ENCODE measurements at regions not wholly inside any gene's neighbourhood (a gene's known extent, or its start where the extent isn't known, plus 50 kb on each side); places are given as distances from the start of the nearest gene placed in this dataset.
A peak's percentile ranks its signal among the peaks of the same experiment; 100 is the strongest.
"Not testable (repeated sequence)": the region's sequence is repeated elsewhere in the genome, so short reads cannot be mapped to it uniquely, and the experiment has no call there.

GRCh38 chr17:22310292-22310691 is 618.0 kb downstream of the KCNJ18 start:
- H3K36me3 ChIP-seq (ENCODE audit: control insufficient read depth, insufficient read depth, low read length); H3K9ac ChIP-seq (ENCODE audit: low read depth, low read length); H3K4me3 ChIP-seq (ENCODE audit: low read depth, low read length); H3K27ac ChIP-seq (ENCODE audit: low read depth, low read length); H3K27me3 ChIP-seq (ENCODE audit: control insufficient read depth, insufficient read depth, low read length); H3K4me1 ChIP-seq (ENCODE audit: control insufficient read depth, insufficient read depth, low read length): not testable (repeated sequence)
- peaks cover 80% of the 10 kb centered on the region for H3K9me3 ChIP-seq (ENCODE audit: control insufficient read depth, insufficient read depth, low read length)

GRCh38 chr17:22310717-22311686 is 618.7 kb downstream of the KCNJ18 start:
- Histone ChIP-seq H3K4me1 (ENCODE audit: control insufficient read depth, insufficient read depth, low read length) (no peaks in the 10 kb centered on the region), H3K27ac (ENCODE audit: low read depth, low read length) (no peak overlapping the region), H3K9ac (ENCODE audit: low read depth, low read length) (no peak overlapping the region), H3K36me3 (ENCODE audit: control insufficient read depth, insufficient read depth, low read length) (no peaks in the 10 kb centered on the region), H3K9me3 (ENCODE audit: control insufficient read depth, insufficient read depth, low read length) (peaks cover 75% of the 10 kb centered on the region), H3K27me3 (ENCODE audit: control insufficient read depth, insufficient read depth, low read length) (no peaks in the 10 kb centered on the region), H3K4me3 (ENCODE audit: low read depth, low read length) (no peak overlapping the region)

GRCh38 chr17:22321001-22321400 is 628.7 kb downstream of the KCNJ18 start:
- not testable (repeated sequence) for H3K27me3 ChIP-seq (ENCODE audit: control insufficient read depth, insufficient read depth, low read length); H3K27ac ChIP-seq (ENCODE audit: low read depth, low read length); H3K4me3 ChIP-seq (ENCODE audit: low read depth, low read length); H3K36me3 ChIP-seq (ENCODE audit: control insufficient read depth, insufficient read depth, low read length); H3K4me1 ChIP-seq (ENCODE audit: control insufficient read depth, insufficient read depth, low read length); H3K9ac ChIP-seq (ENCODE audit: low read depth, low read length)
- H3K9me3 ChIP-seq (ENCODE audit: control insufficient read depth, insufficient read depth, low read length): peaks cover 76% of the 10 kb centered on the region

GRCh38 chr17:22322893-22323550 is 630.7 kb downstream of the KCNJ18 start:
- H3K4me3 ChIP-seq (ENCODE audit: low read depth, low read length); H3K27ac ChIP-seq (ENCODE audit: low read depth, low read length); H3K27me3 ChIP-seq (ENCODE audit: control insufficient read depth, insufficient read depth, low read length); H3K4me1 ChIP-seq (ENCODE audit: control insufficient read depth, insufficient read depth, low read length); H3K36me3 ChIP-seq (ENCODE audit: control insufficient read depth, insufficient read depth, low read length); H3K9ac ChIP-seq (ENCODE audit: low read depth, low read length): not testable (repeated sequence)
- peaks cover 62% of the 10 kb centered on the region for H3K9me3 ChIP-seq (ENCODE audit: control insufficient read depth, insufficient read depth, low read length)

- H3K36me3 ChIP-seq (ENCODE audit: control insufficient read depth, insufficient read depth, low read length): no peaks in the 10 kb centered on the region
- no peak overlapping the region for H3K27ac ChIP-seq (ENCODE audit: low read depth, low read length)
- H3K9ac ChIP-seq (ENCODE audit: low read depth, low read length): no peak overlapping the region
- H3K4me1 ChIP-seq (ENCODE audit: control insufficient read depth, insufficient read depth, low read length): no peaks in the 10 kb centered on the region
- no peaks in the 10 kb centered on the region for H3K27me3 ChIP-seq (ENCODE audit: control insufficient read depth, insufficient read depth, low read length)
- peaks cover 39% of the 10 kb centered on the region for H3K9me3 ChIP-seq (ENCODE audit: control insufficient read depth, insufficient read depth, low read length)
- no peak overlapping the region for H3K4me3 ChIP-seq (ENCODE audit: low read depth, low read length)
These were observed 645.1 kb downstream of the KCNJ18 start for GRCh38 chr17:22337467-22337866.

GRCh38 chr17:22356603-22357002 is 664.3 kb downstream of the KCNJ18 start:
- H3K9me3 ChIP-seq (ENCODE audit: control insufficient read depth, insufficient read depth, low read length): peaks cover 70% of the 10 kb centered on the region
- H3K4me3 ChIP-seq (ENCODE audit: low read depth, low read length): not testable (repeated sequence)

GRCh38 chr17:22370988-22371387 is 678.7 kb downstream of the KCNJ18 start:
- not testable (repeated sequence) for H3K27me3 ChIP-seq (ENCODE audit: control insufficient read depth, insufficient read depth, low read length); H3K4me1 ChIP-seq (ENCODE audit: control insufficient read depth, insufficient read depth, low read length); H3K27ac ChIP-seq (ENCODE audit: low read depth, low read length); H3K4me3 ChIP-seq (ENCODE audit: low read depth, low read length); H3K36me3 ChIP-seq (ENCODE audit: control insufficient read depth, insufficient read depth, low read length); H3K9ac ChIP-seq (ENCODE audit: low read depth, low read length)
- H3K9me3 ChIP-seq (ENCODE audit: control insufficient read depth, insufficient read depth, low read length): peaks cover 62% of the 10 kb centered on the region

More at GRCh38 chr17:22356603-22357002, 664.3 kb downstream of the KCNJ18 start:
- H3K27ac ChIP-seq (ENCODE audit: low read depth, low read length); H3K36me3 ChIP-seq (ENCODE audit: control insufficient read depth, insufficient read depth, low read length); H3K9ac ChIP-seq (ENCODE audit: low read depth, low read length); H3K4me1 ChIP-seq (ENCODE audit: control insufficient read depth, insufficient read depth, low read length); H3K27me3 ChIP-seq (ENCODE audit: control insufficient read depth, insufficient read depth, low read length): not testable (repeated sequence)

GRCh38 chr17:22373911-22374310 is 681.6 kb downstream of the KCNJ18 start:
- Histone ChIP-seq H3K27ac (ENCODE audit: low read depth, low read length) (no peak overlapping the region), H3K4me3 (ENCODE audit: low read depth, low read length) (no peak overlapping the region), H3K9ac (ENCODE audit: low read depth, low read length) (no peak overlapping the region), H3K9me3 (ENCODE audit: control insufficient read depth, insufficient read depth, low read length) (peaks cover 47% of the 10 kb centered on the region), H3K4me1 (ENCODE audit: control insufficient read depth, insufficient read depth, low read length) (no peaks in the 10 kb centered on the region), H3K27me3 (ENCODE audit: control insufficient read depth, insufficient read depth, low read length) (no peaks in the 10 kb centered on the region), H3K36me3 (ENCODE audit: control insufficient read depth, insufficient read depth, low read length) (no peaks in the 10 kb centered on the region)

- H3K27ac ChIP-seq (ENCODE audit: low read depth, low read length): no peak overlapping the region
- H3K9ac ChIP-seq (ENCODE audit: low read depth, low read length): no peak overlapping the region
- peaks cover 42% of the 10 kb centered on the region for H3K9me3 ChIP-seq (ENCODE audit: control insufficient read depth, insufficient read depth, low read length)
- no peaks in the 10 kb centered on the region for H3K27me3 ChIP-seq (ENCODE audit: control insufficient read depth, insufficient read depth, low read length)
- no peaks in the 10 kb centered on the region for H3K4me1 ChIP-seq (ENCODE audit: control insufficient read depth, insufficient read depth, low read length)
- peak overlapping the region; percentile 17; the same call in 1 of the 2 replicates for H3K4me3 ChIP-seq (ENCODE audit: low read depth, low read length)
- H3K36me3 ChIP-seq (ENCODE audit: control insufficient read depth, insufficient read depth, low read length): no peaks in the 10 kb centered on the region
These were observed 682.4 kb downstream of the KCNJ18 start for GRCh38 chr17:22374741-22375140.

GRCh38 chr17:22376747-22377146 is 684.4 kb downstream of the KCNJ18 start:
- not testable (repeated sequence) for H3K36me3 ChIP-seq (ENCODE audit: control insufficient read depth, insufficient read depth, low read length); H3K9ac ChIP-seq (ENCODE audit: low read depth, low read length); H3K4me3 ChIP-seq (ENCODE audit: low read depth, low read length); H3K27me3 ChIP-seq (ENCODE audit: control insufficient read depth, insufficient read depth, low read length); H3K27ac ChIP-seq (ENCODE audit: low read depth, low read length); H3K4me1 ChIP-seq (ENCODE audit: control insufficient read depth, insufficient read depth, low read length)
- H3K9me3 ChIP-seq (ENCODE audit: control insufficient read depth, insufficient read depth, low read length): peaks cover 28% of the 10 kb centered on the region

- not testable (repeated sequence) for H3K27ac ChIP-seq (ENCODE audit: low read depth, low read length); H3K27me3 ChIP-seq (ENCODE audit: control insufficient read depth, insufficient read depth, low read length); H3K36me3 ChIP-seq (ENCODE audit: control insufficient read depth, insufficient read depth, low read length); H3K4me1 ChIP-seq (ENCODE audit: control insufficient read depth, insufficient read depth, low read length); H3K9ac ChIP-seq (ENCODE audit: low read depth, low read length); H3K4me3 ChIP-seq (ENCODE audit: low read depth, low read length)
- H3K9me3 ChIP-seq (ENCODE audit: control insufficient read depth, insufficient read depth, low read length): peaks cover 17% of the 10 kb centered on the region
These were observed 686.4 kb downstream of the KCNJ18 start for GRCh38 chr17:22378748-22379147.
